PC-9 (cell line): ENCODE measurements at regions not wholly inside any gene's neighbourhood (a gene's known extent, or its start where the extent isn't known, plus 50 kb on each side); places are given as distances from the start of the nearest gene placed in this dataset.

Experiments
- BruUV-seq: library from RNA; stranded (reverse); fragments of 400-500 nt; replicated peaks from 2 replicates; lab custom pipeline; 2021; lab: Mats Ljungman, UMichigan
- CTCF ChIA-PET: fragments of 300-600 bp; sonication (Branson Sonifier 250); formaldehyde crosslinking; loops from one replicate; lab custom pipeline; 2022; ENCODE audit warnings: antibody characterized with exemption; lab: Charles Lee
- POLR2A ChIA-PET: fragments of 300-600 bp; sonication (Branson Sonifier 250); formaldehyde crosslinking; loops from one replicate; lab custom pipeline; 2022; ENCODE audit warnings: antibody characterized with exemption; ENCODE audit not compliant: unreplicated experiment; lab: Charles Lee
- DNase-seq, 2 experiments: peaks; one replicate each; pipeline versions ENCODE4 v3.0.0 to v3.0.0-alpha.2; 2015 to 2022; ENCODE audit warnings: mixed read lengths in 1 of 2
- H2AFZ ChIP-seq: fragments of 200-600 bp; sonication (generic); 2 replicates; pipeline ENCODE4 v1.8.1; 2017; ENCODE audit warnings: antibody characterized with exemption
- H3F3A ChIP-seq: fragments of 200-600 bp; sonication (generic); 2 replicates; pipeline ENCODE4 v1.8.1; 2017; ENCODE audit warnings: antibody characterized with exemption, mild to moderate bottlenecking, low read depth; ENCODE audit not compliant: insufficient read depth
- H3K27ac ChIP-seq: fragments of 200-600 bp; sonication (generic); 2 replicates; pipeline ENCODE4 v1.6.1; 2016; ENCODE audit warnings: mixed run types
- H3K27me3 ChIP-seq: fragments of 200-600 bp; sonication (generic); 2 replicates; pipeline ENCODE4 v1.6.1; 2016; ENCODE audit warnings: low read depth, mixed run types; ENCODE audit not compliant: insufficient read depth
- H3K36me3 ChIP-seq: fragments of 200-600 bp; sonication (generic); 2 replicates; pipeline ENCODE4 v1.6.1; 2016; ENCODE audit warnings: low read depth, mixed run types
- H3K4me1 ChIP-seq: fragments of 200-600 bp; sonication (generic); replicated peaks from 2 replicates; pipeline ENCODE4 v1.6.1; 2016; ENCODE audit warnings: mixed run types; ENCODE audit not compliant: insufficient read depth
- H3K4me2 ChIP-seq: fragments of 200-600 bp; sonication (generic); 2 replicates; pipeline ENCODE4 v1.6.1; 2017; ENCODE audit warnings: mixed run types
- H3K4me3 ChIP-seq: fragments of 200-600 bp; sonication (generic); 2 replicates; pipeline ENCODE4 v1.6.1; 2016; ENCODE audit warnings: mixed run types
- H3K79me2 ChIP-seq: fragments of 200-600 bp; sonication (generic); 2 replicates; pipeline ENCODE4 v1.6.1; 2017; ENCODE audit warnings: low read depth, mixed run types
- H3K9me2 ChIP-seq: fragments of 200-600 bp; sonication (generic); 2 replicates; pipeline ENCODE4 v1.8.1; 2017; ENCODE audit warnings: mild to moderate bottlenecking; ENCODE audit not compliant: insufficient read depth
- H3K9me3 ChIP-seq: fragments of 200-600 bp; sonication (generic); 2 replicates; pipeline ENCODE4 v1.8.1; 2016; ENCODE audit warnings: low read depth; ENCODE audit not compliant: insufficient read depth
- H4K20me1 ChIP-seq: fragments of 200-600 bp; sonication (generic); 2 replicates; pipeline ENCODE4 v1.8.1; 2017; ENCODE audit not compliant: insufficient read depth
- EZH2 ChIP-seq: fragments of 200-600 bp; sonication (generic); IDR thresholded peaks from 2 replicates; pipeline ENCODE4 v1.8.0; 2017; ENCODE audit warnings: antibody characterized with exemption, low read depth
- intact Hi-C: fragments of 100-400 bp; cut with micrococcal nuclease; formaldehyde crosslinking; loops from one replicate; pipeline ENCODE4 v1.10.0; 2022; ENCODE audit not compliant: unreplicated experiment
- TF ChIP-seq, protein P1 (sequence below): fragments of 200-600 bp; sonication (generic); conservative IDR thresholded peaks from 2 replicates; pipeline ENCODE4 v1.6.1; 2017; ENCODE audit warnings: mixed run types, antibody characterized with exemption, mild to moderate bottlenecking, moderate library complexity

- Histone ChIP-seq H3K4me3 (no peak overlapping the region), H3K9me3 (0 out of 2 replicates have a peak, but pooled peaks cover 7% of the 10 kb centered on the region), H3F3A (no peaks in the 10 kb centered on the region), H3K4me2 (no peak overlapping the region), H4K20me1 (no peaks in the 10 kb centered on the region), H3K4me1 (no peaks in the 10 kb centered on the region), H3K79me2 (no peaks in the 10 kb centered on the region), H3K27ac (no peak overlapping the region), H2AFZ (no peak overlapping the region), H3K36me3 (no peaks in the 10 kb centered on the region), H3K9me2 (no peaks in the 10 kb centered on the region), H3K27me3 (no peaks in the 10 kb centered on the region)
- no peak for TF ChIP-seq EZH2
- TF ChIP-seq, protein P1, sequence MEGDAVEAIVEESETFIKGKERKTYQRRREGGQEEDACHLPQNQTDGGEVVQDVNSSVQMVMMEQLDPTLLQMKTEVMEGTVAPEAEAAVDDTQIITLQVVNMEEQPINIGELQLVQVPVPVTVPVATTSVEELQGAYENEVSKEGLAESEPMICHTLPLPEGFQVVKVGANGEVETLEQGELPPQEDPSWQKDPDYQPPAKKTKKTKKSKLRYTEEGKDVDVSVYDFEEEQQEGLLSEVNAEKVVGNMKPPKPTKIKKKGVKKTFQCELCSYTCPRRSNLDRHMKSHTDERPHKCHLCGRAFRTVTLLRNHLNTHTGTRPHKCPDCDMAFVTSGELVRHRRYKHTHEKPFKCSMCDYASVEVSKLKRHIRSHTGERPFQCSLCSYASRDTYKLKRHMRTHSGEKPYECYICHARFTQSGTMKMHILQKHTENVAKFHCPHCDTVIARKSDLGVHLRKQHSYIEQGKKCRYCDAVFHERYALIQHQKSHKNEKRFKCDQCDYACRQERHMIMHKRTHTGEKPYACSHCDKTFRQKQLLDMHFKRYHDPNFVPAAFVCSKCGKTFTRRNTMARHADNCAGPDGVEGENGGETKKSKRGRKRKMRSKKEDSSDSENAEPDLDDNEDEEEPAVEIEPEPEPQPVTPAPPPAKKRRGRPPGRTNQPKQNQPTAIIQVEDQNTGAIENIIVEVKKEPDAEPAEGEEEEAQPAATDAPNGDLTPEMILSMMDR = no peak
- no TSS peak for BruUV-seq
- ChIA-PET POLR2A (no interaction called here), CTCF (no interaction called here)
- no peak for DNase-seq
- intact Hi-C loops = no loop called here
Observed at GRCh38 chr5:92779536-92779935, 801.5 kb downstream of the NR2F1-AS1 start.

- H4K20me1 ChIP-seq = no peaks in the 10 kb centered on the region
- DNase-seq = no peak
- intact Hi-C loops = no loop called here
- POLR2A ChIA-PET = no interaction called here
- no peaks in the 10 kb centered on the region for H3K36me3 ChIP-seq
- no peaks in the 10 kb centered on the region for H3K9me2 ChIP-seq
- CTCF ChIA-PET = no interaction called here
- no peak overlapping the region for H3K4me3 ChIP-seq
- no peak overlapping the region for H2AFZ ChIP-seq
- H3K27me3 ChIP-seq = no peaks in the 10 kb centered on the region
- H3K4me1 ChIP-seq = no peaks in the 10 kb centered on the region
- H3K4me2 ChIP-seq = no peak overlapping the region
- H3K9me3 ChIP-seq = 0 out of 2 replicates have a peak, but pooled peaks cover 7% of the 10 kb centered on the region
- no peak overlapping the region for H3K27ac ChIP-seq
- BruUV-seq = no TSS peak
- TF ChIP-seq, protein P1 = no peak
- TF ChIP-seq EZH2 = no peak
- H3K79me2 ChIP-seq = no peaks in the 10 kb centered on the region
- no peaks in the 10 kb centered on the region for H3F3A ChIP-seq
Observed at GRCh38 chr5:92778261-92778660, 802.8 kb downstream of the NR2F1-AS1 start.

GRCh38 chr5:92777421-92777820 is 803.6 kb downstream of the NR2F1-AS1 start:
- no peak overlapping the region for H3K27ac ChIP-seq
- no peaks in the 10 kb centered on the region for H4K20me1 ChIP-seq
- TF ChIP-seq, protein P1 = no peak
- TF ChIP-seq EZH2 = no peak
- CTCF ChIA-PET = no interaction called here
- POLR2A ChIA-PET = no interaction called here
- intact Hi-C loops = no loop called here
- H3K27me3 ChIP-seq = no peaks in the 10 kb centered on the region
- DNase-seq = no peak
- no peaks in the 10 kb centered on the region for H3K4me1 ChIP-seq
- no peak overlapping the region for H2AFZ ChIP-seq
- no peaks in the 10 kb centered on the region for H3K36me3 ChIP-seq
- H3K79me2 ChIP-seq = no peaks in the 10 kb centered on the region
- H3K9me3 ChIP-seq = 0 out of 2 replicates have a peak, but pooled peaks cover 7% of the 10 kb centered on the region
- no TSS peak for BruUV-seq
- H3K4me3 ChIP-seq = no peak overlapping the region
- no peak overlapping the region for H3K4me2 ChIP-seq
- no peaks in the 10 kb centered on the region for H3F3A ChIP-seq
- H3K9me2 ChIP-seq = no peaks in the 10 kb centered on the region
